ENCODE measurements at regions not wholly inside any gene's neighbourhood (a gene's known extent, or its start where the extent isn't known, plus 50 kb on each side); places are given as distances from the start of the nearest gene placed in this dataset.

- H3K4me3 ChIP-seq (ENCODE audit: low read depth, low read length), result no peak overlapping the region
- no peak for DNase-seq (ENCODE audit: low read depth)
- no peak for TF ChIP-seq CTCF (IDR thresholded peaks at IDR 0.05; ENCODE audit: insufficient read depth, low read length)
Observed at GRCh38 chr12:112713471-112713870, 78.1 kb upstream of the RPH3A start.

- TF ChIP-seq CTCF (IDR thresholded peaks at IDR 0.05; ENCODE audit: insufficient read depth, low read length), result no peak
- no peak overlapping the region for H3K4me3 ChIP-seq (ENCODE audit: low read depth, low read length)
- DNase-seq (ENCODE audit: low read depth), result no peak
Observed at GRCh38 chr12:112714166-112714710, 77.3 kb upstream of the RPH3A start.

GRCh38 chr12:112716099-112717093 is 75.2 kb upstream of the RPH3A start:
- no peak for TF ChIP-seq CTCF (IDR thresholded peaks at IDR 0.05; ENCODE audit: insufficient read depth, low read length)
- no peak for DNase-seq (ENCODE audit: low read depth)
- H3K4me3 ChIP-seq (ENCODE audit: low read depth, low read length), result no peak overlapping the region

GRCh38 chr12:112728864-112729263 is 62.7 kb upstream of the RPH3A start:
- no peak overlapping the region for H3K4me3 ChIP-seq (ENCODE audit: low read depth, low read length)
- DNase-seq (ENCODE audit: low read depth), result no peak
- no peak for TF ChIP-seq CTCF (IDR thresholded peaks at IDR 0.05; ENCODE audit: insufficient read depth, low read length)

- DNase-seq (ENCODE audit: low read depth), result no peak
- H3K4me3 ChIP-seq (ENCODE audit: low read depth, low read length), result no peak overlapping the region
- no peak for TF ChIP-seq CTCF (IDR thresholded peaks at IDR 0.05; ENCODE audit: insufficient read depth, low read length)
Observed at GRCh38 chr12:112734859-112735695, 56.5 kb upstream of the RPH3A start.

DNA sequence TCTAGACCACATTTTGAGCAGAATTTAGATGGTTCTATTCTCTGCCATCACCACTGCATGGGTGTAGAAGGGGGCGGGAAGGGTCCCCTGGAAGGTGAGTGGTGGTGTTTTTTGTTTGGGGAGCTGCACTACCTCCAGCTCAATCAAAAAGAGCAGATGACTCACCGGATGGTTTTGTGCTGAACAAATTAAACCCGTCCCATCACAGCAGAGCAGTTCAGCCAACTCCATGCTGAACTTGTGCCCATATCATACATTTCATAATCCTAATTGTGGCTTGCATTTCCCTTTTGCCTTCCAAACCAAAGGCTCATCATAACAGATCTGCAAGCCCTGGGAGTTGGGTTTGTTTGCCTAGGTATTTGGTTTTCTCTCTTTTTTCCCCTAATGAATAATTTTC is 53.0 kb upstream of the RPH3A start:
- DNase-seq (ENCODE audit: low read depth), result peak; percentile 15
- no peak for TF ChIP-seq CTCF (IDR thresholded peaks at IDR 0.05; ENCODE audit: insufficient read depth, low read length)
- H3K4me3 ChIP-seq (ENCODE audit: low read depth, low read length), result no peak overlapping the region
